Sigmoid colon (tissue), 6 donors: ENCODE measurements at regions not wholly inside any gene's neighbourhood (a gene's known extent, or its start where the extent isn't known, plus 50 kb on each side); places are given as distances from the start of the nearest gene placed in this dataset.

ENCODE experiments used
- DNase-seq: peaks from one replicate; pipeline ENCODE4 v3.0.0-alpha.2; 2019
- H3K27ac ChIP-seq, 4 donors: fragments of 200-600 bp; sonication (generic); one replicate each; pipeline ENCODE4 v1.5.1; 2016 to 2019; ENCODE audit warnings: mild to moderate bottlenecking in 1 of 4
- H3K27me3 ChIP-seq, 3 donors: fragments of 200-600 bp; sonication (generic); one replicate each; pipeline ENCODE4 v1.5.1; 2019; ENCODE audit warnings: mild to moderate bottlenecking in 1 of 3
- H3K36me3 ChIP-seq, 4 donors: fragments of 200-600 bp; sonication (generic); one replicate each; pipeline ENCODE4 v1.5.1; 2016 to 2019
- H3K4me1 ChIP-seq, 4 donors: fragments of 200-600 bp; sonication (generic); one replicate each; pipeline ENCODE4 v1.5.1; 2017 to 2019
- H3K4me3 ChIP-seq, 4 donors: fragments of 200-600 bp; sonication (generic); one replicate each; pipeline ENCODE4 v1.5.1; 2017 to 2019; ENCODE audit warnings: mild to moderate bottlenecking in 2 of 4, moderate library complexity in 1 of 4
- H3K9me3 ChIP-seq, 4 donors: fragments of 200-600 bp in 3 of 4; sonication (generic) in 3 of 4; one replicate each; pipeline versions ENCODE4 v1.5.1 to v1.6.1; 2013 to 2019
- CTCF ChIP-seq, 4 experiments: fragments of 450-650 bp in 3 of 4; fragments of 200-600 bp in 1 of 4; IDR thresholded peaks; one replicate each; pipeline ENCODE4 v1.5.1; 2016 to 2019; ENCODE audit warnings: antibody characterized with exemption in 4 of 4, mild to moderate bottlenecking in 3 of 4, moderate library complexity in 2 of 4
- EP300 ChIP-seq, 4 donors: sonication (generic); formaldehyde crosslinking; IDR thresholded peaks; one replicate each; pipeline ENCODE4 v1.6.1; 2017; ENCODE audit warnings: antibody characterized with exemption in 4 of 4
- POLR2A ChIP-seq, 2 donors: fragments of 450-650 bp; IDR thresholded peaks; one replicate each; pipeline ENCODE4 v1.6.1; 2016; ENCODE audit warnings: antibody characterized with exemption in 2 of 2, mild to moderate bottlenecking in 2 of 2, moderate library complexity in 2 of 2
- POLR2AphosphoS5 ChIP-seq, 4 donors: sonication (generic); formaldehyde crosslinking; IDR thresholded peaks; one replicate each; pipeline ENCODE4 v1.6.1; 2017; ENCODE audit warnings: antibody characterized with exemption in 4 of 4
- WGBS, 2 donors: extraction: QIAGEN DNeasy Blood & Tissue Kit; methylation state at CpG; one replicate each; pipeline ENCODE4 v1.1.7; 2013; 5-methylcytosine and 5-hydroxymethylcytosine counted together
- intact Hi-C: fragments of 100-400 bp; cut with DNase I; formaldehyde crosslinking; loops from one replicate; pipeline ENCODE4 v1.15.1; 2023
- donor health status: healthy with polysubstance abuse.
- donor health status: healthy.

GRCh38 chr7:16062269-16062668 lies 359.1 kb downstream of the CRPPA start:
- DNase-seq = no peak
- no peak for TF ChIP-seq EP300 (IDR thresholded peaks at IDR 0.05)
- no peak for TF ChIP-seq CTCF (IDR thresholded peaks at IDR 0.05)
- no peak for TF ChIP-seq POLR2AphosphoS5 (IDR thresholded peaks at IDR 0.05)
- TF ChIP-seq POLR2A (IDR thresholded peaks at IDR 0.05) = no peak
- 0 to 5% methylated on average over 1 of the region's 1 CpG for WGBS, 2 donors
- Histone ChIP-seq H3K4me3 (no peak overlapping the region), H3K36me3 (no peaks in the 10 kb centered on the region), H3K27ac (peak overlapping the region in 2 of 4 donors; percentile 46 to 60), H3K4me1 (peaks cover 0 to 30% (median 24%) of the 10 kb centered on the region in 4 donors), H3K27me3 (no peaks in the 10 kb centered on the region), H3K9me3 (no peaks in the 10 kb centered on the region)
- intact Hi-C loops = no loop called here

DNA sequence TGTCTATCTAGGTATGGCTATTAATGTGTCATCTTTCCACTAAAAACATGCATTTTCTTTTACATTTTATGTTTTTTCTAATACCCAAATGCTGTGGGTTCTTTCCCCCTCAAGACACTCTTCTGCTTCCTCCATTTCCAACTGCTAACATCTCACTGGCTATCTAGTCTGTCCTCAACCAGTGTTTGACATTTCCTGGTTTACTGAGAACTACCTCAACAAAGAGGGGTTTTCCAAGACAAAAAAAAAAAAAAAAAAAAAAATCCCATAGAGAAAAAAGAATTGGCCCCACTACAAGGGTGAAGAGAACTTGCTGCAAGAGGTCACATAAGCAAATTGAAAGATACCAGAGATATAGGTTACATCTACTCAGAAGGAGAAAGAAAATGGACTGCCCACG lies 359.7 kb downstream of the CRPPA start:
- DNase-seq = no peak
- H3K36me3 ChIP-seq = no peaks in the 10 kb centered on the region
- H3K4me3 ChIP-seq = no peak overlapping the region
- intact Hi-C loops = no loop called here
- H3K27ac ChIP-seq = peak overlapping the region in 2 of 4 donors; percentile 46 to 60
- whole genome bisulfite sequencing, 2 donors = 78 to 85% methylated on average over 1 of the region's 1 CpG
- peaks cover 0 to 23% (median 18%) of the 10 kb centered on the region in 4 donors for H3K4me1 ChIP-seq
- no peaks in the 10 kb centered on the region for H3K27me3 ChIP-seq
- TF ChIP-seq POLR2A (IDR thresholded peaks at IDR 0.05) = no peak
- no peak for TF ChIP-seq POLR2AphosphoS5 (IDR thresholded peaks at IDR 0.05)
- TF ChIP-seq EP300 (IDR thresholded peaks at IDR 0.05) = no peak
- TF ChIP-seq CTCF (IDR thresholded peaks at IDR 0.05) = no peak
- no peaks in the 10 kb centered on the region for H3K9me3 ChIP-seq

DNA sequence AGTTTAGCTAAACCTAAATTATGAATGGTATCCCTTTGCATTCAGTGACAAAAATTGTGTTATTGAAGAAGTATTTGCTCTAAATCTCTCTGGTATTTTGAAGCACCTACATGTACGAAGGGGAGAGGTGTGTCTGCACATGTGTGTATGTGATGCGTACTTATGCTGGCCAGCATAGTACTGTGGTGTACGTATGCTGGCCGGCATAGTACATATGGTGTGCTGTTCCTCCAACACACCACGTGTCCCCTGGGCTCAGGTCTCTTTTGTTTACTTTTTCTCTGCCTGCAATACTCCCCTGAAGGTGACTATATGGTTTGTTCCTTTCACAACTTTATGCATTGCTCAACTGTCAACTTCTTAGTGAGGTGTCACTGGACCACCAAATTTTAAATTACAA lies 360.3 kb downstream of the CRPPA start:
- no peak for DNase-seq
- 87 to 89% methylated on average over 5 of the region's 5 CpGs for WGBS, 2 donors
- Histone ChIP-seq H3K36me3 (no peaks in the 10 kb centered on the region), H3K4me1 (peaks cover 0 to 17% (median 12%) of the 10 kb centered on the region in 4 donors), H3K4me3 (no peak overlapping the region), H3K27ac (no peak overlapping the region), H3K27me3 (no peaks in the 10 kb centered on the region), H3K9me3 (no peaks in the 10 kb centered on the region)
- TF ChIP-seq POLR2A (IDR thresholded peaks at IDR 0.05) = no peak
- no peak for TF ChIP-seq POLR2AphosphoS5 (IDR thresholded peaks at IDR 0.05)
- no peak for TF ChIP-seq CTCF (IDR thresholded peaks at IDR 0.05)
- TF ChIP-seq EP300 (IDR thresholded peaks at IDR 0.05) = no peak
- intact Hi-C loops = no loop called here

GRCh38 chr7:16060502-16060901 lies 360.8 kb downstream of the CRPPA start:
- peaks cover 0 to 17% (median 9%) of the 10 kb centered on the region in 4 donors for H3K4me1 ChIP-seq
- H3K36me3 ChIP-seq = no peaks in the 10 kb centered on the region
- DNase-seq = no peak
- intact Hi-C loops = no loop called here
- TF ChIP-seq EP300 (IDR thresholded peaks at IDR 0.05) (no peak), CTCF (IDR thresholded peaks at IDR 0.05) (no peak)
- no peak overlapping the region for H3K4me3 ChIP-seq
- H3K27ac ChIP-seq = no peak overlapping the region
- H3K9me3 ChIP-seq = no peaks in the 10 kb centered on the region
- H3K27me3 ChIP-seq = no peaks in the 10 kb centered on the region

DNA sequence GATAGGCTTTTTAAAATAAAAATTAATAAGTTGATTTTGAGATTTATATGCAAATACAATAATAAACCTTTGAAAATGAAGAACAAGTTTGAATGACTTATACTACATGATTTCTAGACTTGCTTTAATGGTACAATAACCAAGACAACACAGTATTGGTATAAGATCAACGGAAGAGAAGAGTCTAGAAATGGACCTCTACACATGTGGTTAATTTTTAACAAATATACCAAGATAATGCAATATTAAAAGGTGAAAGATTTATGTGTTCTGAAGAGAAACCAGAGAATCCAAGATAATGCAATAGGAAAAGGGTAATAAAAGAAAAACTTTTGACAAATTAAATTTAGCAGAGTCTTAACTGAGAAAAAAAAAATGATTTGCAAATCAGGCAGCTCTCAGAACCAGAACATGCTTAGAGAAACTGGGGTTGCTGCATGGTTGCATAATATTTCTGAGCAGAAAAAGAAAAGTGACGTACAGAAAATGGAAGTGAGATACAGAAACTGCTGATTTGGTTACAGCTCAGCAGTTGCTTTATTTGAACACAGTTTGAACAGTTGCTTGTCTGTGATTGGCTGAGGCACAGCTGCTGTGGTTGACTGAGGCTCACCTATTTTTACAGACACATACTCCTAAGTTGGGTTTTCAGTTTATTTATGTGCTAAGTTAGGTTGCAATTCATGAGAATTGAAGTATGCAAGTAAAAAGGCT lies 365.9 kb downstream of the CRPPA start:
- WGBS, 2 donors = 52 to 69% methylated on average over 2 of the region's 2 CpGs
- DNase-seq = no peak
- Histone ChIP-seq H3K4me1 (peaks cover 0 to 14% (median 3%) of the 10 kb centered on the region in 4 donors), H3K36me3 (no peaks in the 10 kb centered on the region), H3K9me3 (no peaks in the 10 kb centered on the region), H3K27me3 (no peaks in the 10 kb centered on the region), H3K4me3 (no peak overlapping the region), H3K27ac (no peak overlapping the region)
- TF ChIP-seq CTCF (IDR thresholded peaks at IDR 0.05) (no peak), POLR2AphosphoS5 (IDR thresholded peaks at IDR 0.05) (no peak), EP300 (IDR thresholded peaks at IDR 0.05) (no peak), POLR2A (IDR thresholded peaks at IDR 0.05) (no peak)
- intact Hi-C loops = no loop called here
